Vagina (tissue), 2 donors: ENCODE measurements at regions not wholly inside any gene's neighbourhood (a gene's known extent, or its start where the extent isn't known, plus 50 kb on each side); places are given as distances from the start of the nearest gene placed in this dataset.
"Not testable (repeated sequence)": the region's sequence is repeated elsewhere in the genome, so short reads cannot be mapped to it uniquely, and the experiment has no call there.

Experiments used
- DNase-seq, 2 donors: peaks; one replicate each; pipeline ENCODE4 v3.0.0-alpha.2; 2017; ENCODE audit errors: extremely low spot score in 2 of 2
- H3K27ac ChIP-seq: fragments of 200-600 bp; sonication (generic); one replicate; pipeline ENCODE4 v1.5.1; 2019
- H3K27me3 ChIP-seq: fragments of 200-600 bp; sonication (generic); one replicate; pipeline ENCODE4 v1.5.1; 2019
- H3K36me3 ChIP-seq, 2 donors: fragments of 200-600 bp; sonication (generic); one replicate each; pipeline ENCODE4 v1.5.1; 2017 to 2019
- H3K4me1 ChIP-seq: fragments of 200-600 bp; sonication (generic); one replicate; pipeline ENCODE4 v1.5.1; 2019
- H3K4me3 ChIP-seq, 2 donors: fragments of 200-600 bp; sonication (generic); 1 replicate in 1 of 2; 2 replicates in 1 of 2; pipeline ENCODE4 v1.5.1; 2016 to 2019
- H3K9me3 ChIP-seq: fragments of 200-600 bp; sonication (generic); one replicate; pipeline ENCODE4 v1.5.1; 2019
- POLR2A ChIP-seq, 2 donors: fragments of 450-650 bp; IDR thresholded peaks; one replicate each; pipeline ENCODE4 v1.6.1; 2017; ENCODE audit warnings: antibody characterized with exemption in 2 of 2, mild to moderate bottlenecking in 2 of 2, moderate library complexity in 2 of 2
- POLR2AphosphoS5 ChIP-seq, 2 donors: sonication (generic); formaldehyde crosslinking; IDR thresholded peaks; one replicate each; pipeline ENCODE4 v1.9.0; 2017; ENCODE audit warnings: antibody characterized with exemption in 2 of 2, mild to moderate bottlenecking in 2 of 2, low read depth in 1 of 2; ENCODE audit not compliant: insufficient read depth in 1 of 2
- intact Hi-C: fragments of 100-400 bp; cut with DNase I; formaldehyde crosslinking; loops from one replicate; pipeline ENCODE4 v1.15.1; 2023
- TF ChIP-seq, protein P1 (sequence below), 3 experiments: fragments of 450-650 bp in 2 of 3; fragments of 200-600 bp in 1 of 3; sonication (generic) in 1 of 3; IDR thresholded peaks; one replicate each; pipeline ENCODE4 v1.5.1; 2017 to 2019; ENCODE audit warnings: antibody characterized with exemption in 3 of 3, mild to moderate bottlenecking in 2 of 3, moderate library complexity in 2 of 3

- H3K9me3 ChIP-seq, result no peaks in the 10 kb centered on the region
- H3K27ac ChIP-seq, result no peak overlapping the region
- H3K4me3 ChIP-seq, result no peak overlapping the region
- H3K36me3 ChIP-seq, result no peaks in the 10 kb centered on the region
- no peaks in the 10 kb centered on the region for H3K27me3 ChIP-seq
- intact Hi-C loops, result no loop called here
- DNase-seq, result no peak
- TF ChIP-seq POLR2AphosphoS5 (IDR thresholded peaks at IDR 0.05; ENCODE audit: insufficient read depth in 1 of 2, low read depth in 1 of 2) (no peak), POLR2A (IDR thresholded peaks at IDR 0.05) (no peak)
- TF ChIP-seq, protein P1, sequence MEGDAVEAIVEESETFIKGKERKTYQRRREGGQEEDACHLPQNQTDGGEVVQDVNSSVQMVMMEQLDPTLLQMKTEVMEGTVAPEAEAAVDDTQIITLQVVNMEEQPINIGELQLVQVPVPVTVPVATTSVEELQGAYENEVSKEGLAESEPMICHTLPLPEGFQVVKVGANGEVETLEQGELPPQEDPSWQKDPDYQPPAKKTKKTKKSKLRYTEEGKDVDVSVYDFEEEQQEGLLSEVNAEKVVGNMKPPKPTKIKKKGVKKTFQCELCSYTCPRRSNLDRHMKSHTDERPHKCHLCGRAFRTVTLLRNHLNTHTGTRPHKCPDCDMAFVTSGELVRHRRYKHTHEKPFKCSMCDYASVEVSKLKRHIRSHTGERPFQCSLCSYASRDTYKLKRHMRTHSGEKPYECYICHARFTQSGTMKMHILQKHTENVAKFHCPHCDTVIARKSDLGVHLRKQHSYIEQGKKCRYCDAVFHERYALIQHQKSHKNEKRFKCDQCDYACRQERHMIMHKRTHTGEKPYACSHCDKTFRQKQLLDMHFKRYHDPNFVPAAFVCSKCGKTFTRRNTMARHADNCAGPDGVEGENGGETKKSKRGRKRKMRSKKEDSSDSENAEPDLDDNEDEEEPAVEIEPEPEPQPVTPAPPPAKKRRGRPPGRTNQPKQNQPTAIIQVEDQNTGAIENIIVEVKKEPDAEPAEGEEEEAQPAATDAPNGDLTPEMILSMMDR (IDR thresholded peaks at IDR 0.05), result no peak
- H3K4me1 ChIP-seq, result peaks cover 23% of the 10 kb centered on the region
Observed at GRCh38 chr21:16457498-16457897, 727.7 kb downstream of the USP25 start.

GRCh38 chr21:16460936-16461335, 731.2 kb downstream of the USP25 start:
- Histone ChIP-seq H3K4me1 (peaks cover 13% of the 10 kb centered on the region), H3K36me3 (no peaks in the 10 kb centered on the region), H3K4me3 (no peak overlapping the region), H3K9me3 (no peaks in the 10 kb centered on the region), H3K27ac (no peak overlapping the region), H3K27me3 (no peaks in the 10 kb centered on the region)
- TF ChIP-seq POLR2A (IDR thresholded peaks at IDR 0.05) (no peak), POLR2AphosphoS5 (IDR thresholded peaks at IDR 0.05; ENCODE audit: insufficient read depth in 1 of 2, low read depth in 1 of 2) (no peak)
- TF ChIP-seq, protein P1 (IDR thresholded peaks at IDR 0.05), result no peak
- no peak for DNase-seq
- intact Hi-C loops, result no loop called here

DNA sequence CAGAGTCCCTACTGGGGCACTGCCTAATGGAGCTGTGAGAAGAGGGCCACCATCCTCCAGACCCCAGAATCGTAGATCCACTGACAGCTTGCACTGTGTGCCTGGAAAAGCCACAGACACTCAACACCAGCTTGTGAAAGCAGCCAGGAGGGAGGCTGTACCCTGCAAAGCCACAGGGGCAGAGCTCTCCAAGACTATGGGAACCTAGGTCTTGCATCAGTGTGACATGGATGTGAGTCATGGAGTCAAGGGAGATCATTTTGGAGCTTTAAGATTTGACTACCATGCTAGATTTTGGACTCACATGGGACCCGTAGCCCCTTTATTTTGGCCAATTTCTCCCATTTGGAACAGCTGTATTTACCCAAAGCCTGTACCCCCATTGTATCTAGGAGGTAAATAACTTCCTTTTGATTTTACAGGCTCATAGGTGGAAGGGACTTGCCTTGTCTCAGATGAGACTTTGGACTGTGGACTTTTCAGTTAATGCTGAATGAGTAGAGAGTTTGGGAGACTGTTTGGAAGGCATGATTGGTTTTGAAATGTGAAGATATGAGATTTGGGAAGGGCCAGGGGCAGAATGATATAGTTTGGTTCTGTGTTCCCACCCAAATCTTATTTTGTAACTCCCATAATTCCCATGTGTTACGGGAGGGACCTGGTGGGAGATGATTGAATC, 734.6 kb downstream of the USP25 start:
- DNase-seq, H3K27me3 ChIP-seq, intact Hi-C loops, H3K4me3 ChIP-seq, H3K27ac ChIP-seq, H3K36me3 ChIP-seq, H3K9me3 ChIP-seq: not testable (repeated sequence)
- H3K4me1 ChIP-seq, result peaks cover 16% of the 10 kb centered on the region

DNA sequence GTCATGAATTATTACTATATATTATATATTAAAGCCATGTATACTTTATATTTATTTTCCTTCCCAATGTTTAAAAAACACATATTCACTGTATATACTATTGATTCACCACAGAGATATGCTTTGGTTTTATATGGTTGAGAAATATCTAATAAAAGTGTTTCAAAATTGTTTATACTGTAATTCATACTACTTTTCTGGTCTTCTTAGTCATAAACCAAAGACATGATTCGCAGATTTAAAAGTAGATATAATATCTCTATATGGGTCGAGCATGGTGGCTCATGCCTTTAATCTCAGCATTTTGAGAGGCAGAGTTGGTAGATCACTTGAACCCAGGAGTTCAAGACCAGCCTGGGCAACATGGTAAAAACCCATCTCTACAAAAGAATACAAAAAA, 738.4 kb downstream of the USP25 start:
- no peak overlapping the region for H3K4me3 ChIP-seq
- H3K27me3 ChIP-seq, result no peaks in the 10 kb centered on the region
- TF ChIP-seq, protein P1 (IDR thresholded peaks at IDR 0.05), result no peak
- TF ChIP-seq POLR2AphosphoS5 (IDR thresholded peaks at IDR 0.05; ENCODE audit: insufficient read depth in 1 of 2, low read depth in 1 of 2), result no peak
- TF ChIP-seq POLR2A (IDR thresholded peaks at IDR 0.05), result no peak
- no peak overlapping the region for H3K27ac ChIP-seq
- H3K4me1 ChIP-seq, result peaks cover 16% of the 10 kb centered on the region
- H3K36me3 ChIP-seq, result no peaks in the 10 kb centered on the region
- no peak for DNase-seq
- no peaks in the 10 kb centered on the region for H3K9me3 ChIP-seq
- intact Hi-C loops, result no loop called here

- Histone ChIP-seq H3K36me3 (no peaks in the 10 kb centered on the region), H3K4me3 (no peak overlapping the region), H3K27ac (peak overlapping the region; percentile 45), H3K27me3 (no peaks in the 10 kb centered on the region), H3K9me3 (no peaks in the 10 kb centered on the region), H3K4me1 (peaks cover 7% of the 10 kb centered on the region)
- no peak for TF ChIP-seq POLR2AphosphoS5 (IDR thresholded peaks at IDR 0.05; ENCODE audit: insufficient read depth in 1 of 2, low read depth in 1 of 2)
- TF ChIP-seq, protein P1 (IDR thresholded peaks at IDR 0.05), result no peak
- DNase-seq, result no peak
- intact Hi-C loops, result no loop called here
Observed at GRCh38 chr21:16473988-16474387, 744.2 kb downstream of the USP25 start.
